SK-N-SH treated with all-trans-retinoic acid at 6 μM for 48 hours (cell line): ENCODE measurements at regions not wholly inside any gene's neighbourhood (a gene's known extent, or its start where the extent isn't known, plus 50 kb on each side); places are given as distances from the start of the nearest gene placed in this dataset.
"Not testable (repeated sequence)": the region's sequence is repeated elsewhere in the genome, so short reads cannot be mapped to it uniquely, and the experiment has no call there.

Source experiments
- ATAC-seq: fragments of 200-7000 bp; cut with Tn5 transposase; 3 replicates; pipeline ENCODE4 v1.9.1; 2020; ENCODE audit warnings: mild to moderate bottlenecking, moderate library complexity
- ARNTL ChIP-seq: fragments of 450-650 bp; formaldehyde crosslinking; IDR thresholded peaks from 2 replicates; pipeline ENCODE4 v1.5.0; 2020; ENCODE audit warnings: low read depth, mild to moderate bottlenecking, moderate library complexity, borderline replicate concordance
- BACH2 ChIP-seq: fragments of 250-450 bp; sonication (Bioruptor Pico); IDR thresholded peaks from 2 replicates; pipeline ENCODE4 v1.9.0; 2021; ENCODE audit warnings: mild to moderate bottlenecking, borderline replicate concordance
- CREB5 ChIP-seq: fragments of 250-450 bp; sonication (Bioruptor Pico); IDR thresholded peaks from 2 replicates; pipeline ENCODE4 v1.5.1; 2020; ENCODE audit warnings: low read depth, mild to moderate bottlenecking, moderate library complexity
- CSDC2 ChIP-seq: fragments of 250-450 bp; sonication (Bioruptor Pico); IDR thresholded peaks from 2 replicates; pipeline ENCODE4 v1.5.0; 2020; ENCODE audit warnings: mild to moderate bottlenecking, moderate library complexity
- CSRNP3 ChIP-seq: fragments of 250-450 bp; sonication (Bioruptor Pico); IDR thresholded peaks from 2 replicates; pipeline ENCODE4 v1.5.1; 2021; ENCODE audit warnings: mild to moderate bottlenecking, moderate library complexity
- ESRRG ChIP-seq: fragments of 250-450 bp; sonication (Bioruptor Pico); IDR thresholded peaks from 2 replicates; pipeline ENCODE4 v1.6.1; 2021; ENCODE audit warnings: mild to moderate bottlenecking
- GLIS3 ChIP-seq: fragments of 250-450 bp; sonication (Bioruptor Pico); IDR thresholded peaks from 2 replicates; pipeline ENCODE4 v1.5.0; 2020; ENCODE audit warnings: mild to moderate bottlenecking, moderate library complexity
- OSR1 ChIP-seq: fragments of 250-450 bp; sonication (Bioruptor Pico); IDR thresholded peaks from 2 replicates; pipeline ENCODE4 v1.8.0; 2022; ENCODE audit warnings: moderate library complexity, mild to moderate bottlenecking, inconsistent platforms
- PATZ1 ChIP-seq: fragments of 250-450 bp; sonication (Bioruptor Pico); IDR thresholded peaks from 2 replicates; pipeline ENCODE4 v1.8.0; 2020; ENCODE audit warnings: mild to moderate bottlenecking, moderate library complexity, borderline replicate concordance
- POU6F1 ChIP-seq: fragments of 250-450 bp; sonication (Bioruptor Pico); IDR thresholded peaks from 2 replicates; pipeline ENCODE4 v1.8.0; 2021; ENCODE audit warnings: low read depth, mild to moderate bottlenecking, moderate library complexity, borderline replicate concordance
- PPARA ChIP-seq: fragments of 250-450 bp; sonication (Bioruptor Pico); IDR thresholded peaks from 2 replicates; pipeline ENCODE4 v1.5.0; 2020; ENCODE audit warnings: mild to moderate bottlenecking, borderline replicate concordance
- RARB ChIP-seq: fragments of 250-450 bp; sonication (Bioruptor Pico); IDR thresholded peaks from 2 replicates; pipeline ENCODE4 v1.8.0; 2021; ENCODE audit warnings: mild to moderate bottlenecking, moderate library complexity
- TOX ChIP-seq: fragments of 250-450 bp; sonication (Bioruptor Pico); IDR thresholded peaks from 2 replicates; pipeline ENCODE4 v1.8.0; 2021; ENCODE audit warnings: mild to moderate bottlenecking, moderate library complexity, borderline replicate concordance
- ZC3H10 ChIP-seq: fragments of 250-450 bp; sonication (Bioruptor Pico); IDR thresholded peaks from 2 replicates; pipeline ENCODE4 v1.5.1; 2021; ENCODE audit warnings: mild to moderate bottlenecking, moderate library complexity
- ZFP3 ChIP-seq: fragments of 250-450 bp; sonication (Bioruptor Pico); IDR thresholded peaks from 2 replicates; pipeline ENCODE4 v1.5.0; 2020; ENCODE audit warnings: mild to moderate bottlenecking, moderate library complexity
- ZFP30 ChIP-seq: fragments of 450-650 bp; formaldehyde crosslinking; IDR thresholded peaks from 2 replicates; pipeline ENCODE4 v1.5.0; 2022; ENCODE audit warnings: mild to moderate bottlenecking, moderate library complexity
- ZNF565 ChIP-seq: fragments of 450-650 bp; formaldehyde crosslinking; conservative IDR thresholded peaks from 2 replicates; pipeline ENCODE4 v1.5.0; 2020; ENCODE audit warnings: low read depth, mild to moderate bottlenecking, moderate library complexity
- ZNF70 ChIP-seq: fragments of 450-650 bp; formaldehyde crosslinking; IDR thresholded peaks from 2 replicates; pipeline ENCODE4 v1.5.0; 2020; ENCODE audit warnings: mild to moderate bottlenecking, moderate library complexity

GRCh38 chr16:48956620-48957019 lies 325.0 kb downstream of the CBLN1 start:
- no peak for ATAC-seq
- no peak for TF ChIP-seq CSRNP3 (CRISPR knock-in tag)
- no peak for TF ChIP-seq ZC3H10 (CRISPR knock-in tag)
- no peak for TF ChIP-seq OSR1 (CRISPR knock-in tag)
- no peak for TF ChIP-seq BACH2 (CRISPR knock-in tag)
- TF ChIP-seq POU6F1 (CRISPR knock-in tag), result no peak

- no peak for TF ChIP-seq ZFP3
- TF ChIP-seq POU6F1 (CRISPR knock-in tag), result no peak
- TF ChIP-seq BACH2 (CRISPR knock-in tag), result no peak
- TF ChIP-seq CSDC2 (CRISPR knock-in tag), result no peak
- TF ChIP-seq OSR1 (CRISPR knock-in tag), result no peak
- TF ChIP-seq ZNF70 (CRISPR knock-in tag), result no peak
- no peak for TF ChIP-seq PPARA (CRISPR knock-in tag)
- no peak for TF ChIP-seq TOX (CRISPR knock-in tag)
- TF ChIP-seq CREB5 (CRISPR knock-in tag), result no peak
- TF ChIP-seq ZNF565 (CRISPR knock-in tag), result no peak
- no peak for TF ChIP-seq ESRRG (CRISPR knock-in tag)
- TF ChIP-seq GLIS3 (CRISPR knock-in tag), result no peak
- no peak for TF ChIP-seq RARB (CRISPR knock-in tag)
- TF ChIP-seq ARNTL (CRISPR knock-in tag), result no peak
- TF ChIP-seq PATZ1 (CRISPR knock-in tag), result no peak
- no peak for ATAC-seq
Measured at GRCh38 chr16:48955837-48956236, 325.8 kb downstream of the CBLN1 start.

- not testable (repeated sequence) for ATAC-seq
Measured at GRCh38 chr16:48951621-48952125, 330.0 kb downstream of the CBLN1 start.

GRCh38 chr16:48950184-48950583 lies 331.5 kb downstream of the CBLN1 start:
- no peak for TF ChIP-seq ARNTL (CRISPR knock-in tag)
- TF ChIP-seq ZFP30 (CRISPR knock-in tag), result no peak
- TF ChIP-seq PATZ1 (CRISPR knock-in tag), result no peak
- TF ChIP-seq, all 23 proteins: peak for 0
- ATAC-seq, result no peak
